CD4-positive, alpha-beta T cell treated with Interferon gamma for 1 hour (primary cell): ENCODE measurements at regions not wholly inside any gene's neighbourhood (a gene's known extent, or its start where the extent isn't known, plus 50 kb on each side); places are given as distances from the start of the nearest gene placed in this dataset.

ENCODE experiments used
- DNase-seq: peaks from one replicate; pipeline ENCODE4 v3.0.0-alpha.2; 2020

DNA sequence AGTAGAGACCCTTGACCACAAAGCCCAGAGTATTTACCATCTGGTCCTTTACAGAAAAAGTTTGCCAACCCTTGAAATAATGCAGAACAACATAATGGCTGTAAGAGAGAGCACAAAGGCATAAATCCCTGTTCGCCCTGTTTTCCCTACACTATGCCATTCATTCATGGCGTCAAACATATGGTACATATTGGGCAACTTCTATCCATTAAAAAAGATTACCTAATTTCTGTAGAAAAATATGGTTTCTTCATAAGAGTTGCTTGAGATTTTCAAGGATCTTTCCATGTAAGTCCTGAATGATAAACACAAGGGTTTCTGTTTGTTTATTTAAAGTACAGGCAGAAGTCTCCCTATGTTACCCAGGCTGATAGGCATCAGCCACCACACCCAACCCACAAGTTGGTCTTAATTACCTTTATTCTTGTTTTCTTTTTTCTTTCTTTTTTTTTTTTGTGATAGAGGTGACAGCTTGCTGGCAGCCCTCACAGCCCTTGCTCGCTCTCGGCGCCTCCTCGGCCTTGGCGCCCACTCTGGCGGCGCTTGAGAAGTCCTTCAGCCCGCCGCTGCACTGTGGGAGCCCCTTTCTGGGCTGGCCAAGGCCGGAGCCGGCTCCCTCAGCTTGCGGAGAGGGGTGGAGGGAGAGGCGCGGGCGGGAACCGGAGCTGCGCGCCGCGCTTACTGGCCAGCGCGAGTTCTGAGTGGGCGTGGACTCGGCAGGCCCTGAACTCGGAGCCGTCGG is 68.3 kb upstream of the NR5A2 start:
- DNase-seq, result no peak

DNA sequence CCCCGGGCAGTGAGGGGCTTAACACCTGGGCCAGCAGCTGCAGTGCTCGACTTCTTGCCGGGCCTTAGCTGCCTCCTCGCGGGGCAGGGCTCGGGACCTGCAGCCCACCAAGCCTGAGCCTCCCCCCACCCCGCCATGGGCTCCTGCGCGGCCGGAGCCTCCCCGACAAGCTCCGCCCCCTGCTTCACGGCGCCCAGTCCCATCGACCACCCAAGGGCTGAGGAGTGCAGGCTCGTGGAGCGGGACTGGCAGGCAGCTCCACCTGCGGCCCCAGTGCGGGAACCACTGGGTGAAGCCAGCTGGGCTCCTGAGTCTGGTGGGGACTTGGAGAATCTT is 67.8 kb upstream of the NR5A2 start:
- DNase-seq, result no peak

DNA sequence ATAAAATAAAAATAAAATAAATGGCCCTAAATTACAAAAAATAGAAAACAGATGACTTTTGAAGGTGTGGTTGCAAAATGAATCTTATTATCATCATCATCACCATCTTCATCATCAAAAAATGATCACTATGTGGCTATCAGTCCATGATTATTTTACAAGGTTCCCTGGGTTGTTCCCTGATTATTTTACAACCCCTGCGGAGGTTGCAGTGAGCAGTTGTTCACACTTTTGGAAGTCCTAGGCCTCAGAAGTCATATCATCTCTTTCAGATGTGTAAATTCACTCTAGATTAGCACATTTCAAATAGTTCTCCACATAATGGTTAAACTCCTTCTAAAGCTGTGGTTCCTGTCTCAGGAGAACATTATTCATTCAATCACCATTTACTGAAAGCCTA is 57.4 kb upstream of the NR5A2 start:
- no peak for DNase-seq

DNA sequence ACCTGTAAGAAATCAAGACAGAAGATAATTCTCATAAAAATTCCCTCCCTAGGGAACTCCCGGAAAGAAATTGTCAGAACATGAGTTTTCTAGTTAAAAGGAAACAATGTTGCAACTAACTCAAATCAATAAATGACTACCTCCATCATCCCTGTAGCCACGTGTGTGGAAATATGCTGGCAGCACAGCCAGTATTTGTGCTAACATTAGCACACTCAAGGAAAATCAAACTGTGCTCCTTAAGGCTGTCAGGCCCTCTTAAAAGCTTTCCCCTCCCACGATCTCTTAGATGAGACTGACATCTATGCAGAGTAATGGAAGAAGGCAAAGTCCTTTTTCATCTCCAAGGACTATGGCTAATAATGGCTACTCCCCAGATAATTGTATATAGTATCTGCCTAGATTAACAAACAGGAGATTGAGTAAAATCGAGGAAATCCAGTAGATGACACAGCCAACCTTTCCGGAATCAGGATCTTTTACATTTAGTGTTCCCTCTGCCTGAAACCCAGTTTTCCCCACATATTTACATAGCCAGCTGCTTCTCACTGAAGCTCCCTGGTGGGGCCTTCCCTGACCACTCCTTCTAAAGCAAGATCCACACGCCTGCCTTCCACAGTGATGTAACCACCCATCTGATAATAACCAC is 50.9 kb upstream of the NR5A2 start:
- DNase-seq, result no peak
